MM.1S (cell line): ENCODE measurements at regions not wholly inside any gene's neighbourhood (a gene's known extent, or its start where the extent isn't known, plus 50 kb on each side); places are given as distances from the start of the nearest gene placed in this dataset.

Experiments used
- EZH2 ChIP-seq: fragments of 300-600 bp; sonication (generic); optimal IDR thresholded peaks from 2 replicates; pipeline ENCODE3; 2017; ENCODE audit warnings: low read depth, mild to moderate bottlenecking, antibody characterized with exemption, low read length, mixed read lengths
- TF ChIP-seq, protein P1 (sequence below): fragments of 300-600 bp; sonication (generic); IDR thresholded peaks from 2 replicates; pipeline ENCODE4 v1.5.1; 2016; ENCODE audit warnings: antibody characterized with exemption, low read length, mixed read lengths

DNA sequence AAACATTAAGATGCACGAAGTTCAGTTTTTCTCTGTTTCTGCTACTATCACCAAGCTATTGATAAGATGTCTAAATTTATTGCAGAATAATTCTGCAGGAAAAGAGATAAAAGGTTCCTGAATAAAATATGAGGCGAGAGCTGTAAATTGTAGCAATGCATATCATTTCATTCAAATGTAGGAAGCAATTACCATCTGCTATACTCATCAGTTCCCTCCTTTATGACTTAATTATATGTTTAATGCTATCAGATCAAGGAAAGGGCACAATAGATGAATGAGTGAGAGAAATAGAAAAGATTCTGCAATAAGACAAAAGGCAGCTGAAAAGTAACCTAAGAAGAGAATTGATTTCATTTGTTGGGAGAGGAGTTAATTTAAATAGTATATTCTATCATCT lies 108.2 kb upstream of the GALNT5 start:
- TF ChIP-seq, protein P1, sequence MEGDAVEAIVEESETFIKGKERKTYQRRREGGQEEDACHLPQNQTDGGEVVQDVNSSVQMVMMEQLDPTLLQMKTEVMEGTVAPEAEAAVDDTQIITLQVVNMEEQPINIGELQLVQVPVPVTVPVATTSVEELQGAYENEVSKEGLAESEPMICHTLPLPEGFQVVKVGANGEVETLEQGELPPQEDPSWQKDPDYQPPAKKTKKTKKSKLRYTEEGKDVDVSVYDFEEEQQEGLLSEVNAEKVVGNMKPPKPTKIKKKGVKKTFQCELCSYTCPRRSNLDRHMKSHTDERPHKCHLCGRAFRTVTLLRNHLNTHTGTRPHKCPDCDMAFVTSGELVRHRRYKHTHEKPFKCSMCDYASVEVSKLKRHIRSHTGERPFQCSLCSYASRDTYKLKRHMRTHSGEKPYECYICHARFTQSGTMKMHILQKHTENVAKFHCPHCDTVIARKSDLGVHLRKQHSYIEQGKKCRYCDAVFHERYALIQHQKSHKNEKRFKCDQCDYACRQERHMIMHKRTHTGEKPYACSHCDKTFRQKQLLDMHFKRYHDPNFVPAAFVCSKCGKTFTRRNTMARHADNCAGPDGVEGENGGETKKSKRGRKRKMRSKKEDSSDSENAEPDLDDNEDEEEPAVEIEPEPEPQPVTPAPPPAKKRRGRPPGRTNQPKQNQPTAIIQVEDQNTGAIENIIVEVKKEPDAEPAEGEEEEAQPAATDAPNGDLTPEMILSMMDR = no peak
- TF ChIP-seq EZH2 = no peak
